ENCODE measurements at regions not wholly inside any gene's neighbourhood (a gene's known extent, or its start where the extent isn't known, plus 50 kb on each side); places are given as distances from the start of the nearest gene placed in this dataset.

DNA sequence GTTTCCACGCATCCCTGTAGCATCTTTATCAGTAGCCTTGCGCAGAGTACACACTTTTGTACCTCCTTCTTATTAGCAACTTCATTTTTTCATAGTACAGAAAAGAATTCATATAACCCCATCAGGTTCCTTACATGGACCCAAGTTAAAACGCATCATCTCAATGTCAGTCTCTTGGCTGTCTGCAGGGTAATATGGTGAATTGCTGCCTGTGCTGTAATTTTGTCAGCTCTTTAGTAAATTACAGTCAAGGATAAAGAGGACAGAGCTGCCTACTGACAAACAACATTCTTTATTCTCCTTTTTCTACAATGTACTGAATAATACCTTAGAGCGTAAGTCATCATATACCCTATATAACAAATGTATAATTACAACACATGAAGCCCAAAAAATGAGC, 222.5 kb downstream of the MRPL39 start:
- no peak for DNase-seq (ENCODE audit: low spot score)

DNA sequence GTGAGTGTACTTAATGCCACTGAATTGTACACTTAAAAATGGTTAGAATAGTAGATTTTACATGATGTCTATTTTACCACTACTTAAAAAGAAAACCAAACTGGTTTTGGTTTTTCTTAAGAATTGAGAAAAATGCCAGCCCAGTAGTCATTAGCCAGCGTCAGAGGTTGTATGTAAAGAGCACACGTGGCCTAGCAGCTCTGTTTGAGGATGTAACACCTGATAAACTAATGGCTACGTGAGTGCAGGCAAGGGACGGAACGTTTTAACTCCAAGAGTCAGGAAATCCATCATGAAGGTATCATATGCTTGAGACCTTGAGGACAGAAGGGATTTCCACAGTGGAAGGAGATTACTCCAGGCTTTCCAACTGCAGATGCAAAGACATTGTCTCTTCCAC, 223.7 kb downstream of the MRPL39 start:
- DNase-seq (ENCODE audit: low spot score): no peak

DNA sequence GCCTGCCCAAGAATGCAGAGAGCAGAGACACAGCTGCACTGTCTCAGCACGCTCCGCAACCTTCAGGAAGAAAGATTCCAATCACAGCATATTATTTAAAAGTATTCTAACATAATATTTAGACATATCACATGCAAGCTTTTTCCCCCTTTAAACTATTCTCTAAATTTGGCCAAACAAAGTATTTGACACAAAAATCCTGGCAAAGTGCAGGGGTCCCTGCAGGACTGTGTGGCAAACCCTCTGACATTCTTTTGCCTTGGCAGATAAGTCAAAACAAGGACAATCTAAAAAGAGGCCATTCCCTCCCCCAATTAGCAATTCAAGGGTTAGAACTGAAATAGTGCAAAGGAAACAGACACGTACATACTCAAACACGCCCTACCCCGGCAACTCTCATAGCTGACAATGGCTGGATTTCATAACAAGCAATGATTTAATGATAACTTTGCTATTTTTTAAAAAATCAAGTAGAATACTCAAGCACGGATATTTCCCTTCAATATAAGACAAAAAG, 225.3 kb downstream of the MRPL39 start:
- no peak for DNase-seq (ENCODE audit: low spot score)

DNA sequence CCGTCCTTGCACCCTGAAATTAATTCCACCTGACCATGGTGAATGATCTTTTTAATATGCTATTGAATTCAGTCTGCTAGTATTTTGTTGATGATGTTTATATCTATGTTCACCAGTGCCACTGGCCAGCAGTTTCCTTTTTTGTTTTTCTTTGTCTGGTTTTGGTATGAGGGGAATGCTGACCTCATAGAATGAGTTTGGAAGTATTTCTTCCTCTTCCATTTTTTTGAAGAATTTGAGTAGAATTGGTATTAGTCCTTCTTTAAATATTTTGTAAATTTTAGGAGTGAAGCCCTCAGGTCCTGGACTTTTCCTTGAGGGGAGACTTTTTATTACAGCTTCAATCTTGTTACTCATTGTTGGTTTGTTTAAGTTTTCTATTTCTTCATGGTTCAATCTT, 231.6 kb downstream of the MRPL39 start:
- DNase-seq (ENCODE audit: low spot score): no peak

DNA sequence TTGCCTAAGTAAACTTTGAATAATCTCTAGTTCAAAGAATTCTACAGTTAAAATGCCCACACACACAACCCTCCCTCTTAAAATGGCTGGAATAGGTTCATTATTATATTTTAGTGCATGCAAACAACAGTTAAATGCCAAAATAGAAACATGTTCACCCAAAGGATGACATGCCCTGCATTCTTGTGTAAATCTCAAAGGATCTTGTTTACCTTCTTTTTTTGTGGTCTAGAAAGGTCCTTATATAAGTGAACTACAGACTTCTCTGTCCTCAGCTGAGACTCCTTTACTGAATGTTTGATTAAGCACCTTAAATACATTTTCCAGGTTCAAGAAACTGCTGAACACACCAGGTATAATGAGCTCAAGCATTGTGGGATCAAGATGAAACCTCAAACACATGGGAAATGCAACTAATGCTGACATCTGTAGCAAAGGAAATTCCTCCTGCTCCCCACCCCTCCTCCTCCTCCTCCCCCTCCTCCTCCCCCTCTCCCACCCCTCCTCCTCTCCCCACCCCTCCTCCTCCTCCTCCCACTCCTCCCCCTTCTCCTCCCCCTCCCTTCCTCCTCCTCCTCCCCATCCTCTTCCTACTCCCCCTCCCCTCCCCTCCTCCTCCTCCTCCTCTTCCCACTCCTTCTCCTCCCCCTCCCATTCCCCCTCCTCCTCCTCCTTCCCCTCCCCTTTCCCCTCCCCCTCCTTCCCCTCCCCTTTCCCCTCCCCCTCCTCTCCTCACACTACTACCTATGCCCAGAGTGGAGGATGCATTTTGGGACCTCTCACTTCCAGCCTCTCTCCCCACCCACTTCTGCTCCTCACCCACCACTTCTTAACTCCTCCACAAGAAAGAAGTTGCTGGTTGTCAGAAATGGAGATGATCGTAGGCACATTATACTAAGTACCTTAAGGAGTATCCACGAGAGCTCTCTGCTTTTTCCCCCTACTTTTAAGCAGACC, 233.9 kb downstream of the MRPL39 start:
- DNase-seq (ENCODE audit: low spot score): no peak

DNA sequence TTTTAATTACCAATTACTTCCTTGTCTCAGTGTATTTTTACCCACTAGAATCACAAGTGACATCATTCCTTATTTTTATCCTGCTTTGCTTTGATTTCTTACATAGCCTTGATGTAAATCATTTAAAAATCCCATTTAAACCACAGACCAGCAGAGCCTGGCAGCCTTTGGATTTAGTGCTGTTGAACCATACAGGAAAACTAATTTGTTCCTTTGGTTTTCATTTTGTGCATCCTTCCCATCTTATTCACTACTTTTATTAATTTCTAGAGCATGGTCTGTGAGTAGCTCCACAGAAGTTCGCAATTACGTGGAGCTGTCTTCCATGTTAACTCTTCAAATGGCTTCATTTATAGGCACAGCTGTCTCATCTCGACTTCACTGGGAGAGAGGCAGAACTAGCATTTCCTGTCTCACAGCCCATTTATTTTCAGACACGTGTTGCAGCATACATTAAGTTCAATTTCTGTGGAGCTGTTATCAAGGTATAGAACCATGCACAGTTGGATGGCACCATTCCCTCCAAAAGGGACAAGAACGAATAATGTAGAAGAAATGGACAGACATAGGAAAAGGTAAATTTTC, 235.3 kb downstream of the MRPL39 start:
- no peak for DNase-seq (ENCODE audit: low spot score)

DNA sequence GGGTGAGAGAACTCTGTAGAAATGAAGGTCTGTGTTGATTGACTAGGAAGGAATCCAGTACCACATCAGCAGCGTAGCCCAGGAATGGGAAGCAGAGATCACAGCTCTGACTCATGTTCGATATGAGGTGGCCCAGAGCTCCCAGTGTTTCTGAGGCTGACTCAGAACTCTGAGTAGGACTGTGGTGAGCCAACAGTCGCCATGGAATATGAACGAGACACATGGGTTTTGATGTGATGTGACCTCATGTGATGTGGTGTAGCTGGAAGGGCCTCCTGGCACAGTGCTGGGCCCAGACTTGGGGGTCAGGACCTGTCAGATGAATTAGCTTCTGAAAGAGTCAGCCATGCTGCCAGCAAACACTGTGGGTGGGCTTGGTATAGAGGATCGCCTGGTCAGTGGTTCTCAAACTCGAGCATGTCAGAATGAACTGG, 237.0 kb downstream of the MRPL39 start:
- DNase-seq (ENCODE audit: low spot score): no peak

DNA sequence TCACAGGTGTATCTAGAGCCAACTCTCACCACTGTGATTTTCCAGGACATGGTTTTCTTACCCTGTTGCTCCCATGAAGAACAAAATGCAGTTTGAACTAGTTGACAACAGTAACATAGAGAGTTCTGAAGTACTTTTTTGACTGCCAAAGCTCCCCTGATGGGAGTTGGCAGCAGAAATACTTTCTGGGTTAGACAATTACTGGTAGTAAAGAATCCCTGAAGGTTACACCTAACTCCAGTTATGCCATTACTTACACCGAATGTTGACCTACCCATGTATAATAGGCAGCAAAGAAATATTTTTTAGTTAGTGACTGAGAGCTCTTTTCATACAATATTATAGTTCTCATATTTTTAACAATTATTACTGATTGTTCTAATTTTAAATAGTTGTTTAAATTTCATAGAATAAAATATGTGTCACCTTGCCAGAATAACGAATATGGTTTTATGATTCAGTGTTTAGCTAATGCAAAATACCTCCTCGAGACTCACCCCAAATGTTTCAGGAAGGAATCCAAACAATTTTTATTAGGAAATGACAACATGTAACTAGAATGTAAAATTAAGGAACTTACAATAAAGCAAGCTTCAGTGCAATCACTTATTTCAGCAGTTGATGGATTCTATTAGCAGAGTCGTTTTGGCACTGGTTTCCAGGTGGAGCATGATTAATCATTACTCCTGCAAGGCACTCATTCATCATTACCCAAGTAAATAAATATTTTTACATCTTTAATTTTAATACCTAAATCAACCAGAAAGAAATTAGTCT, 237.6 kb downstream of the MRPL39 start:
- no peak for DNase-seq (ENCODE audit: low spot score)

DNA sequence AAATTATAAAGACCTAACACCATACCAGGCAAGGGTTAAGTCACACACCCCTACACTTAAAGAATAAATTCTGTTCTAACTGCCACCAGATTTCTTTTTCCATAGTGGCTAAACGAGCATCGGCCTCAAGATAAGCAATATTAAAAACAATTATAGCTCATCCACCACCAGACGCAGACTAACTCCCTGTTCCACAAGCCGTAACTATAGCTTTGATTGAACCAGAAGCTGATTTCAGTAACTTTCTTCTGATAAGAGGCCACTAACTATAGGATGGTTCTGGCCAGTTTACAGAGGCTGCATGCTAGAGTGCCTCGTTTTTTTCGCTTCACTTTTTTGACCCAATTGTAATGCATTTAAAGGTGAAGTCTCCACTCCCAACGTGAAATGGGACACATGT, 238.8 kb downstream of the MRPL39 start:
- DNase-seq (ENCODE audit: low spot score): no peak

DNA sequence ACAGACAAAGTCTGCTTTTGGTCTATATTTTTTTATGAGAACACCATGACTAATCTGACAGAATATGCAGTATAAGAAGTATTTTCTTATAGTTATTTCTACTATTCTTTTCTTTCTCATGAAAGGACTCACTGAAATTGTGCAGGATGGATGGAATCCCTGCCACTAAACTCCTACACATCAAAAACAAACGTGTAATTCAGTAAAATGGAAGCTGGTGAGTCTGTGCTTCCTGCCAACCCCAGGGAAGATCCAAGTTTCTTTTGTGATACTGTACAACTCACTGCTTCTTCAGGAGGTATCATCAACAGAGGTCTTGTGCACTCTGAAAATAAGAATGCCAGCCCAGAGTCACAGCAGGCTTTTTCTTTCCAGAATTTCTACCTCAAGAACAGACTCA, 241.2 kb downstream of the MRPL39 start:
- no peak for DNase-seq (ENCODE audit: low spot score)

DNA sequence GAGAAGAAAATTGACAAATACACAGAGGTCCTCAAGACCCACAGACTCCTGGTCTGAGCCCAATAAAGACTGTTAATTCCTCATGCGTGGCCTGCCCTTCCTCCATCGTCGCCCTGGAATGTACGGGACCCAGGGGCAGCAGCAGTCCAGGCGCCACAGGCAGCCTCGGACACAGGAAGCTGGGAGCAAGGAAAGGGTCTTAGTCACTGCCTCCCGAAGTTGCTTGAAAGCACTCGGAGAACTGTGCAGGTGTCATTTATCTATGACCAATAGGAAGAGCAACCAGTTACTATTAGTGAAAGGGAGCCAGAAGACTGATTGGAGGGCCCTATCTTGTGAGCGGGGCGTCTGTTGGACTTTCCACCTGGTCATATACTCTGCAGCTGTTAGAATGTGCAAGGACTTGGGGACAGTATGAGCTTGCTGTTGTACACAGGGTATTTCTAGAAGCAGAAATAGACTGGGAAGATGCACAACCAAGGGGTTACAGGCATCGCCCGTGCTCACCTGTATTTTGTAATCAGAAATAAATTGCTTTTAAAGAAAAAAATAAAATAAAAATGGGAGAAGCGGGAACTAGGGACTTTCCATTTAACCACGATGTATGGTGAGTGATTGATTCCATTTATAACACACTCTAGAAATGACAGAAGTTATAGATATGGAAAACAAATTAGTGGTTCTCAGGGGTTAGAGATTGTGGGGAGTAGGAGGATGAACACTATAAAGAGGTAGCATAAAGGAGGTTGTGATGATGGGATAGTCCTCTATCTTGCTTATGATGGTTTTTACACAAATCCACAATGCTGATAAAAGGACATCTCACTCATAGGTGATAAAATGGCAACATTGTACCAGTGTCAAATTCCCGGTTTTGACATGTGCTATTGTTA, 244.7 kb downstream of the MRPL39 start:
- no peak for DNase-seq (ENCODE audit: low spot score)

DNA sequence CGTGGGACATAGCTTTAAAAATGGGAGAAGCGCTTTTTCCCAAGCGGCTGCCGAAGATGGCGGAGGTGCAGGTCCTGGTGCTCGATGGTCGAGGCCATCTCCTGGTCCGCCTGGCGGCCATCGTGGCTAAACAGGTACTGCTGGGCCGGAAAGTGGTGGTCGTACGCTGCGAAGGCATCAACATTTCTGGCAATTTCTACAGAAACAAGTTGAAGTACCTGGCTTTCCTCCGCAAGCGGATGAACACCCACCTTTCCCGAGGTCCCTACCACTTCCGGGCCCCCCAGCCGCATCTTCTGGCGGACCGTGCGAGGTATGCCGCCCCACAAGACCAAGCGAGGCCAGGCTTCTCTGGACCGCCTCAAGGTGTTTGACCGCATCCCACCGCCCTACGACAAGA, 245.5 kb downstream of the MRPL39 start:
- DNase-seq (ENCODE audit: low spot score): no peak

DNA sequence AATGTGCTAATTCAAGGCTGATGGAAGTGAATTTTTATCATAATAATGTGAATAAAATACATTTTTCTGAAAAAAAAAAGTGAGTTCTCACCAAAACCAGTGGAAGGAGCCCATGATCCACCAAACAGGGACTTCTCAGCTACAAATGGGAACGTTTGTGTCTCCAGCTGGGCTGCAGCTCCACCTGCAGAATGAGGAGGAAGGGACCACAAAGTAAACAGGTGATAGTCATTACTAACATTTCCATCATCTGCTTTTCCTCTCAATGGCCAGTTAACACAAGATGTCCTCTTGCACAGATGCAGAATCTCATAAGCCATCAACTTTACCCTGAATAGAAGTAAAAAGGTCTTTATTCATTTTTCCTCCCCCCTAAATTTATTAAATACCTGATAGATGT, 246.2 kb downstream of the MRPL39 start:
- DNase-seq (ENCODE audit: low spot score): no peak

DNA sequence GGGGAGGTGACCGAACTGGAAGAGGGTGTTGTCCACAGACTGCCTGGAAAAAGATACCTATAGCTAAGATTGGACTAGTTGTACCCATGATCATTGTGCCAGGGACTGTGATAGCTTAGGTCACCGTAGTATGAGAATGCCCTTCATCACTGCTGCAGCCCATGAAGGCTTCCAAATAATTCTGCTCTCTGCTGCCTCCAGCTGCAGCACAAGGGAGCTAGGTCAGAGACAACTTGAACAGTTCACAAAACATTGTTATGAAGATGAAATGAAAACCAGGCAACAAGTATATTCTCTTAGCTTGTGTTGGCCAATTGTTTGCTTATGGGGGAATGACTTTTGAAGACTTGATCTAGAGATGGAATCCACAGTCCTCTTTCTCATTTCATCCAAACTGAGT, 246.7 kb downstream of the MRPL39 start:
- DNase-seq (ENCODE audit: low spot score): no peak

DNA sequence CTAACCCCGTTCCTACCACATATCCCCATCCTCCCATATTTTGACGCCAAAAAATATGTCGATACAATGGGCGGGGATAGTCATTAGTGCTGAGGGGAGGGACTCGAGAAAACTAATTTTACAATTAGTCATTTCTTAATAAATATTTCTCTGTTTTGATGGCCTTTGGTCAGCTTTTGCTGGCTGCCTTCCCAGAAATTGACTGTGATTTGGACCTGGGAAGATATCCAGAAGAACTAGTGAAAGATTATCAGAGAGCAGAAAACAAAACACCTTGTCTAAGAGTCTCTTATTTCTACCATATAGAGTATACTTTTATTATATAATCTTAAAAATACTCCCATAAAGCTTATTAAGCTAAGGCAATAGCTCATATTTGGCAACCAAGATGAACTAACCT, 247.6 kb downstream of the MRPL39 start:
- DNase-seq (ENCODE audit: low spot score): no peak

DNA sequence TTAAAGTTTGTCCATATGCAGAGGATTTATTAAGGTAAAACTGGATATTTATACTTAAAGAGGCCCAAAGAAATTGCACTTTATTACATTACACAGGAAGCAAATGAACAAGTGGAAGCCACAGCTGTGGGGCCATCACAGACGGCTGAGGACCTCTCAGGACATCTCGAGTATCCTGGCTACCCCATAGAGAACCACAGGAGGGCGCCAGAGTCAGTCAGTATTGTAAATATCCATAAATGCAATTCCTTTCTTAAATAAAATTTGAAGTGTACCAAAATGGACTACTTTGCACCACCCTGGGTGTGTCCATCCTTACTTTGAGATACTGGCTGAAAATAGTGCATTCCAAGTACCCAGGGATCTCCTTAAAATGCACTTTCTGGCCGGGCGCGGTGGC, 257.2 kb downstream of the MRPL39 start:
- DNase-seq (ENCODE audit: low spot score): no peak

DNA sequence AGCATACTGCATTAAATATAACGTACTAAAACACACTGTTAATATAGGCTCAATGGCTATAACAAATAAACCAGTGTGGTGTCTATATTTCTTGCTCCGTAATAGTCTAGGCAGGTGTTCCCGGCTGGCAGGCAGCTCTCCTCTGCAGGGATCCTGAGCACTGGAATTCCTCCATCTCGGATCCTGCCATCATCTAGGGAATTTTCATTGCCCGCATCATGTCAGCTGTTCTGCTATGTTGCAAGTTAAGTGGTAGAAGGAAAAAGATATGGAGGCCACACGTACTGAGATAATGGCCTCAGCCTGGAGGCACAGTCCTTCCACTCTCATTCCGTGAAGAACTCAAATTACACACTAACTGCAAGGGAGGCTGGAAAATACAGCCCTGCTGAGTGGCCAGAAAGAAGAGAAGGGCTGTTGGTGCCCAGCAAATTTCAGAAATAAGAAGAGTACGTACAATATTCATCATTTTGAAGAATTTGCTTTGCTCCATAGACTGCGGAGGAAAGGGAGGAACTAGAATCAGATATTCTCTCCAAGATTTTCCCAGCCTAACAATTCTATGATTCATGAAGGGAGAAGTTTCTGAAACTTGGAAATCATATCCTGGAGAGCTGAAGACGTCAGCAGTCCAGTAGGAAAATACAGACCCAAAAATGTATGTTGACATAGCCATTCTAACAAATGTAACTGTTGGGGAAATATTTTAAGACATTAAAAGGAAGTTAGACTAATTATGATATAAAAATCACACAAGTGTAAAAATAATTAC, 263.3 kb downstream of the MRPL39 start:
- DNase-seq (ENCODE audit: low spot score): no peak

DNA sequence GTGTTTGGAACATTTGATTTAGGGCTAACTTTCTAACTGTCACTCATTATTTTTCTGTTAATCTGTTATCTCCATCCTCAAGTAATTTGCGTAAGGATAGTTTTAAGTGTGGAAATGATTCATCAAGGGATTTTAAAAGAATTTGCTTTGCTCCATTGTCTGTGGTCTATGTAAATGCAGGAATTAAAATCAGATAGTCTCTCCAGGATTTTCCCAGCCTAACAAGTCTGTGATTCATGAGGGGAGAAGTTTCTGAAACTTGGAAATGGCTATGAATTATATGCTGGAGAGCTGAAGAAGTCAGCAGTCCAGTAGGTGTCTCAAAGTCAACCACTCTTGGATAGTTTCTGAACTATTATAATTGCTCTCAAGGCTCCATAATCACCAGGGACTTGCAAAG, 264.5 kb downstream of the MRPL39 start:
- no peak for DNase-seq (ENCODE audit: low spot score)

DNA sequence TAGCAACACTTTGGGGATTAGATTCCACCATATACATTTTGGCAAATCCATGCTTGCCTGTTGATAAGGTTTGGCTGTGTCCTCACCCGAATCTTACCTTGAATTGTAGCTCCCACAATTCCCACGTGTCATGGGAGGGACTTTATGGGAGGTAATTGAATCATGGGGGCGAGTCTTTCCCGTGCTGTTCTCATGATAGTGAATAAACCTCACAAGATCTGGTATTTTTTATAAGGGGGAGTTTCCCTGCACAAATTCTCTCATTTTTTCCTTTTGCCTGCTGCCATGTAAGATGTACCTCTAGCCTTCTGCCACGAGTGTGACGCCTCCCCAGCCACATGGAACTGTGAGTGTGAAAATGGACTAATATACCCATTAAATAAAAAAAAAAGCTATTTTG, 265.3 kb downstream of the MRPL39 start:
- DNase-seq (ENCODE audit: low spot score): no peak

DNA sequence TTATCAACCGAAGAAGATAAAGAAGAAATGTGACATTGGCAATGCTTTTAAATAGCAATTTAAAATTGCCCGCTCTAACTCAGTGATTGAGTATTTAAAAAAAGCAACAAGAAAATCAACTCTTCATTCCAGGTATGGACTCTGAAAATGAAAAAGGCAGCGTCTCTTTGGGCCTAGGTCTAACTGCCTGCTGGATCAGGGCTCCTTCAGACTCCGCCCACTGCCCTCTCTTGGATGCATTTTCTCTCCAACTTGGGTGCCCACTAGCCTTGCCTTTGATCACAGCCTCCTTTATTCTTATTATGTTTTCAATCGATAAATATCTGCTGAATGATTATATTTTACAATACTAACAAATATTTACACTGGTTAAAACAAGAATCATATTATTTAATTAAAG, 268.9 kb downstream of the MRPL39 start:
- no peak for DNase-seq (ENCODE audit: low spot score)
